CD14-positive monocyte (primary cell): ENCODE measurements at regions not wholly inside any gene's neighbourhood (a gene's known extent, or its start where the extent isn't known, plus 50 kb on each side); places are given as distances from the start of the nearest gene placed in this dataset.

ENCODE experiments used
- DNase-seq, 3 donors: peaks; one replicate each; pipeline ENCODE4 v3.0.0-alpha.2; 2011 to 2022
- H2AFZ ChIP-seq: 2 replicates; pipeline ENCODE4 v1.6.0; 2012; ENCODE audit warnings: mild to moderate bottlenecking, low read depth, low read length, inconsistent platforms; ENCODE audit not compliant: insufficient read depth, poor library complexity, severe bottlenecking
- H3K27ac ChIP-seq, 2 donors: 1 replicate in 1 of 2; 2 replicates in 1 of 2; pipeline ENCODE4 v1.5.1; 2012 to 2013; ENCODE audit warnings: low read length in 2 of 2, control low read depth in 1 of 2, inconsistent platforms in 1 of 2, low read depth in 1 of 2, mild to moderate bottlenecking in 1 of 2
- H3K27me3 ChIP-seq, 2 donors: one replicate each; pipeline versions ENCODE4 v1.6.0 to v1.6.1; 2011 to 2013; ENCODE audit warnings: low read length in 2 of 2; ENCODE audit not compliant: control insufficient read depth in 2 of 2, insufficient read depth in 2 of 2
- H3K36me3 ChIP-seq, 2 donors: replicated peaks in 1 of 2; 1 replicate in 1 of 2; 2 replicates in 1 of 2; pipeline versions ENCODE4 v1.5.1 to v1.6.1; 2012 to 2013; ENCODE audit warnings: low read length in 2 of 2, control low read depth in 1 of 2, inconsistent platforms in 1 of 2, mild to moderate bottlenecking in 1 of 2; ENCODE audit not compliant: insufficient read depth in 2 of 2, control insufficient read depth in 1 of 2
- H3K4me1 ChIP-seq, 2 donors: 1 replicate in 1 of 2; 2 replicates in 1 of 2; pipeline versions ENCODE4 v1.5.1 to v1.6.1; 2012 to 2013; ENCODE audit warnings: low read length in 2 of 2, control low read depth in 1 of 2, inconsistent platforms in 1 of 2, mild to moderate bottlenecking in 1 of 2, moderate library complexity in 1 of 2; ENCODE audit not compliant: insufficient read depth in 2 of 2, control insufficient read depth in 1 of 2
- H3K4me2 ChIP-seq: replicated peaks from 2 replicates; pipeline ENCODE3; 2012; ENCODE audit warnings: low read length, moderate library complexity, mild to moderate bottlenecking; ENCODE audit not compliant: poor library complexity, severe bottlenecking; ENCODE audit errors: extremely low read depth
- H3K4me3 ChIP-seq, 3 experiments: fragments of 200-600 bp in 1 of 3; sonication (generic) in 1 of 3; replicated peaks in 1 of 3; 1 replicate in 2 of 3; 2 replicates in 1 of 3; pipeline ENCODE4 v1.5.1; 2011 to 2013; ENCODE audit warnings: low read length in 3 of 3, mild to moderate bottlenecking in 3 of 3, control low read depth in 2 of 3, low read depth in 2 of 3, inconsistent platforms in 1 of 3, moderate library complexity in 1 of 3
- H3K79me2 ChIP-seq: 2 replicates; pipeline ENCODE4 v1.6.0; 2012; ENCODE audit warnings: mild to moderate bottlenecking, control low read depth, inconsistent platforms, low read length, moderate library complexity; ENCODE audit not compliant: insufficient read depth
- H3K9ac ChIP-seq: 2 replicates; pipeline ENCODE4 v1.6.0; 2017; ENCODE audit warnings: low read length, mild to moderate bottlenecking; ENCODE audit not compliant: insufficient read depth, poor library complexity, severe bottlenecking
- H3K9me3 ChIP-seq, 2 donors: replicated peaks in 1 of 2; 1 replicate in 1 of 2; 2 replicates in 1 of 2; pipeline versions ENCODE4 v1.5.1 to v1.6.1; 2012 to 2013; ENCODE audit warnings: low read length in 2 of 2, control low read depth in 1 of 2; ENCODE audit not compliant: control insufficient read depth in 1 of 2, insufficient read depth in 1 of 2
- H4K20me1 ChIP-seq: 2 replicates; pipeline ENCODE4 v1.6.0; 2012; ENCODE audit warnings: mild to moderate bottlenecking, low read length, control low read depth, moderate library complexity; ENCODE audit not compliant: insufficient read depth
- H3K27ac Mint-ChIP-seq, 7 donors: one replicate each; pipeline ENCODE4 v1.8.0; 2020; ENCODE audit warnings: mild to moderate bottlenecking in 7 of 7, mixed read lengths in 7 of 7, moderate library complexity in 6 of 7, inconsistent platforms in 2 of 7
- H3K27me3 Mint-ChIP-seq, 3 donors: one replicate each; pipeline ENCODE4 v1.8.0; 2021 to 2022; ENCODE audit warnings: low read depth in 3 of 3, mild to moderate bottlenecking in 3 of 3, mixed read lengths in 3 of 3, moderate library complexity in 3 of 3, inconsistent platforms in 1 of 3
- H3K36me3 Mint-ChIP-seq, 2 donors: one replicate each; pipeline ENCODE4 v1.8.0; 2020; ENCODE audit warnings: mixed read lengths in 2 of 2, inconsistent platforms in 1 of 2, mild to moderate bottlenecking in 1 of 2
- H3K4me1 Mint-ChIP-seq: one replicate; pipeline ENCODE4 v1.8.0; 2020; ENCODE audit warnings: mild to moderate bottlenecking, mixed read lengths
- H3K4me3 Mint-ChIP-seq, 2 donors: one replicate each; pipeline ENCODE4 v1.8.0; 2020; ENCODE audit warnings: mild to moderate bottlenecking in 2 of 2, mixed read lengths in 2 of 2, moderate library complexity in 1 of 2
- H3K9me3 Mint-ChIP-seq, 7 donors: one replicate each; pipeline ENCODE4 v1.8.0; 2020 to 2022; ENCODE audit warnings: mixed read lengths in 7 of 7, mild to moderate bottlenecking in 6 of 7, moderate library complexity in 6 of 7, inconsistent platforms in 2 of 7
- CTCF ChIP-seq: fragments of 200-600 bp; IDR thresholded peaks from one replicate; pipeline ENCODE4 v1.8.0; 2022; ENCODE audit warnings: antibody characterized with exemption, mild to moderate bottlenecking
- WGBS: methylation state at CpG from one replicate; pipeline ENCODE4 v1.1.5; 2013; ENCODE audit warnings: missing lambda C conversion rate; ENCODE audit not compliant: insufficient coverage; 5-methylcytosine and 5-hydroxymethylcytosine counted together
- intact Hi-C, 2 donors: fragments of 100-400 bp; cut with micrococcal nuclease; formaldehyde crosslinking; loops; one replicate each; pipeline versions ENCODE4 v1.15.0 to v1.15.1; 2023

- intact Hi-C loops = no loop called here
- no peak for TF ChIP-seq CTCF
- Histone ChIP-seq H3K9ac (no peak overlapping the region), H3K9me3 (no peaks in the 10 kb centered on the region), H3K27me3 (no peaks in the 10 kb centered on the region), H2AFZ (no peak overlapping the region), H3K79me2 (no peaks in the 10 kb centered on the region), H3K4me2 (no peak overlapping the region), H4K20me1 (no peaks in the 10 kb centered on the region), H3K4me1 (no peaks in the 10 kb centered on the region), H3K27ac (no peak overlapping the region), H3K36me3 (no peaks in the 10 kb centered on the region), H3K4me3 (no peak overlapping the region)
- H3K36me3 Mint-ChIP-seq = no peaks in the 10 kb centered on the region
- H3K27ac Mint-ChIP-seq = no peak overlapping the region
- peaks cover 1 to 5% (median 1%) of the 10 kb centered on the region in 3 donors for H3K27me3 Mint-ChIP-seq
- DNase-seq = no peak
- H3K9me3 Mint-ChIP-seq = peaks cover 0 to 4% (median 0%) of the 10 kb centered on the region in 7 donors
- no CpG with 5 or more reads among the region's 2 CpGs for WGBS
- no peak overlapping the region for H3K4me3 Mint-ChIP-seq
- peaks cover 4% of the 10 kb centered on the region for H3K4me1 Mint-ChIP-seq
These were observed 64.9 kb upstream of the SHH start for GRCh38 chr7:155877167-155877566.

GRCh38 chr7:155874411-155874810 lies 62.1 kb upstream of the SHH start:
- H3K9ac ChIP-seq = no peak overlapping the region
- intact Hi-C loops = no loop called here
- no peak overlapping the region for H3K4me2 ChIP-seq
- no peaks in the 10 kb centered on the region for H3K9me3 ChIP-seq
- H3K27ac ChIP-seq = no peak overlapping the region
- Mint-ChIP-seq H3K4me3 (no peak overlapping the region), H3K9me3 (peaks cover 0 to 3% (median 0%) of the 10 kb centered on the region in 7 donors), H3K36me3 (no peaks in the 10 kb centered on the region), H3K4me1 (peaks cover 4% of the 10 kb centered on the region), H3K27ac (peak overlapping the region in 1 of 7 donors; percentile 34), H3K27me3 (peaks cover 0 to 7% (median 1%) of the 10 kb centered on the region in 3 donors)
- 100% methylated on average over 3 of the region's 3 CpGs for WGBS
- DNase-seq = no peak
- no peaks in the 10 kb centered on the region for H3K27me3 ChIP-seq
- no peaks in the 10 kb centered on the region for H3K36me3 ChIP-seq
- H3K4me1 ChIP-seq = no peaks in the 10 kb centered on the region
- H4K20me1 ChIP-seq = no peaks in the 10 kb centered on the region
- TF ChIP-seq CTCF = no peak
- H2AFZ ChIP-seq = no peak overlapping the region
- no peak overlapping the region for H3K4me3 ChIP-seq
- no peaks in the 10 kb centered on the region for H3K79me2 ChIP-seq
